Tibial nerve (tissue), 4 donors: ENCODE measurements at regions not wholly inside any gene's neighbourhood (a gene's known extent, or its start where the extent isn't known, plus 50 kb on each side); places are given as distances from the start of the nearest gene placed in this dataset.

Source experiments
- DNase-seq, 2 donors: peaks; one replicate each; pipeline ENCODE4 v3.0.0-alpha.2; 2019; ENCODE audit warnings: low spot score in 2 of 2
- H3K27ac ChIP-seq, 4 donors: fragments of 200-600 bp; sonication (generic) in 3 of 4; one replicate each; pipeline ENCODE4 v1.5.1; 2017 to 2019; ENCODE audit warnings: mild to moderate bottlenecking in 1 of 4
- H3K27me3 ChIP-seq, 2 donors: fragments of 200-600 bp; sonication (generic) in 1 of 2; one replicate each; pipeline versions ENCODE4 v1.5.1 to v1.6.0; 2017 to 2019
- H3K36me3 ChIP-seq, 3 donors: fragments of 200-600 bp; sonication (generic); one replicate each; pipeline ENCODE4 v1.5.1; 2018 to 2019
- H3K4me1 ChIP-seq, 4 donors: fragments of 200-600 bp; sonication (generic) in 3 of 4; one replicate each; pipeline ENCODE4 v1.5.1; 2017 to 2019
- H3K4me3 ChIP-seq, 4 donors: fragments of 200-600 bp; sonication (generic) in 3 of 4; one replicate each; pipeline ENCODE4 v1.5.1; 2017 to 2019; ENCODE audit warnings: mild to moderate bottlenecking in 1 of 4, moderate library complexity in 1 of 4
- H3K9me3 ChIP-seq, 4 donors: fragments of 200-600 bp; sonication (generic) in 3 of 4; one replicate each; pipeline ENCODE4 v1.5.1; 2017 to 2019
- CTCF ChIP-seq, 5 experiments: fragments of 200-600 bp in 3 of 5; fragments of 450-650 bp in 2 of 5; sonication (generic) in 3 of 5; IDR thresholded peaks; one replicate each; pipeline ENCODE4 v1.5.1; 2016 to 2019; ENCODE audit warnings: antibody characterized with exemption in 5 of 5, mild to moderate bottlenecking in 3 of 5, moderate library complexity in 2 of 5
- EP300 ChIP-seq, 2 donors: sonication (generic); formaldehyde crosslinking; IDR thresholded peaks; one replicate each; pipeline ENCODE4 v1.6.1; 2017; ENCODE audit warnings: antibody characterized with exemption in 2 of 2, mild to moderate bottlenecking in 1 of 2
- POLR2A ChIP-seq, 2 donors: fragments of 450-650 bp; IDR thresholded peaks; one replicate each; pipeline ENCODE4 v1.6.1; 2017; ENCODE audit warnings: antibody characterized with exemption in 2 of 2, mild to moderate bottlenecking in 2 of 2, moderate library complexity in 2 of 2
- WGBS, 2 donors: methylation state at CpG; one replicate each; pipeline ENCODE4 v1.1.5; 2018; 5-methylcytosine and 5-hydroxymethylcytosine counted together

DNA sequence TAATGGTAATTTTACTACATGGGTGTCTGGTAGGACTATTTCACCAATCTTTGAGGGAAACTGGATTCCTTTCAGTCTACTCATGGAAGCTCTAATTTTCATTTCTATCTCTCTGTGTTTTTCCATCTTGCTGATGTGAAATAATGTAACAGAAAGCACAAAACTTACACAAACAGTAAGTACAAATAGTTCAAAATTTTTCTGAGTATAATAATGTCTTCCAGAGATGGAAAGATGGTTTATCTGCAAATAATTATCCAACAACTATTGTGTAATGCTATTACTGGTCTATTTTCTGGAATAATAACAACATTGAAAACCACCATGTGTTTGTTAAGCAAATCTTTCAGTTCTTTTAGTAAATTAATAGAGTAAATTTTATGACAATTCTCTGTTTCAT, 565.8 kb upstream of the MGMT start:
- H3K4me3 ChIP-seq, result no peak overlapping the region
- TF ChIP-seq CTCF (IDR thresholded peaks at IDR 0.05) (no peak), EP300 (IDR thresholded peaks at IDR 0.05) (peak in 1 of 2 donors; percentile 17), POLR2A (IDR thresholded peaks at IDR 0.05) (no peak)
- H3K27me3 ChIP-seq, result no peaks in the 10 kb centered on the region
- H3K4me1 ChIP-seq, result peaks cover 0 to 29% (median under 1%) of the 10 kb centered on the region in 4 donors
- no peaks in the 10 kb centered on the region for H3K36me3 ChIP-seq
- DNase-seq, result no peak
- peaks cover 0 to 8% (median 0%) of the 10 kb centered on the region in 4 donors for H3K9me3 ChIP-seq
- H3K27ac ChIP-seq, result peak overlapping the region in 1 of 4 donors; percentile 33

DNA sequence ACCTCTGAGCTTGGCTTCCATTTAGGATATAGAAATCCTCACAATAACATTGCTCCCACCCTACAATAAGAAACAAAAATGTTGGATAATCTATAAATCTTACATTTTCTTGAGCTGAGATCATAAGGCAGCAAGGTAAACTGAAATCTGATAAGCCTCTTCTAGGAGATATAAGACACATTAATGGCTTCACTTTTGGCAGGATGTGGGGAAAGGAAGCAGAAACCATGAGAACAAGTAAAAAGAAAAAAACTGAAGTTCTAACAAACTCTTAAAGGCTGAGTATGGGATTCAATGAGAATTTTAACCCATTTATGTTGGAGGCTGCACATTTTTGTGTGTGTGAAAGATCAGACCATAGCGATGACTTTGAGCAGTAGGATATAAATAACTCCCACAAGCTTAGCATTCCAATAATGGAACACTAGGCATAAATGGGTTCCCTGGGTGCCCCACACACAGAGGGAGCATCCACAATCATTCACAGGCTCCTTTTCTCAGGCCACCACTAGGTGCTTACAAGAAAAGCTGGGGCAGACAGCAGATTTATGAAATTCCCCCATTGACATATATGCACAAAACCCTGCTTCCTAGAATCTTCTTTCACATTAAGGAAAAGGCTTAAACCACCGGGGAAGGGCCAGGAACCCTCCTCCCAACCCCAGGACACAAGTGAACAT, 564.9 kb upstream of the MGMT start:
- TF ChIP-seq EP300 (IDR thresholded peaks at IDR 0.05) (no peak), CTCF (IDR thresholded peaks at IDR 0.05) (no peak), POLR2A (IDR thresholded peaks at IDR 0.05) (no peak)
- Histone ChIP-seq H3K27ac (no peak overlapping the region), H3K27me3 (no peaks in the 10 kb centered on the region), H3K36me3 (no peaks in the 10 kb centered on the region), H3K9me3 (peaks cover 0 to 8% (median 0%) of the 10 kb centered on the region in 4 donors), H3K4me1 (peaks cover 0 to 23% (median 0%) of the 10 kb centered on the region in 4 donors), H3K4me3 (no peak overlapping the region)
- WGBS, 2 donors, result 71% methylated on average over 2 of the region's 2 CpGs
- DNase-seq, result no peak

- no peak overlapping the region for H3K4me3 ChIP-seq
- no peaks in the 10 kb centered on the region for H3K4me1 ChIP-seq
- no peak overlapping the region for H3K27ac ChIP-seq
- no peak for TF ChIP-seq POLR2A (IDR thresholded peaks at IDR 0.05)
- no peak for TF ChIP-seq CTCF (IDR thresholded peaks at IDR 0.05)
- no peak for TF ChIP-seq EP300 (IDR thresholded peaks at IDR 0.05)
- WGBS, 2 donors, result 77 to 84% methylated on average over 18 to 20 of the region's 20 CpGs
- H3K27me3 ChIP-seq, result no peaks in the 10 kb centered on the region
- peaks cover 0 to 8% (median 0%) of the 10 kb centered on the region in 4 donors for H3K9me3 ChIP-seq
- no peaks in the 10 kb centered on the region for H3K36me3 ChIP-seq
- DNase-seq, result no peak
Observed at GRCh38 chr10:128907155-128907941, 559.7 kb upstream of the MGMT start.

GRCh38 chr10:128908099-128908498, 558.9 kb upstream of the MGMT start:
- Histone ChIP-seq H3K4me1 (no peaks in the 10 kb centered on the region), H3K27me3 (no peaks in the 10 kb centered on the region), H3K36me3 (no peaks in the 10 kb centered on the region), H3K9me3 (peaks cover 0 to 4% (median 0%) of the 10 kb centered on the region in 4 donors), H3K4me3 (no peak overlapping the region), H3K27ac (no peak overlapping the region)
- TF ChIP-seq POLR2A (IDR thresholded peaks at IDR 0.05), result no peak
- 27 to 33% methylated on average over 6 of the region's 6 CpGs for whole genome bisulfite sequencing, 2 donors
- no peak for DNase-seq

GRCh38 chr10:128908499-128908898, 558.5 kb upstream of the MGMT start:
- H3K4me1 ChIP-seq, result no peaks in the 10 kb centered on the region
- no peaks in the 10 kb centered on the region for H3K27me3 ChIP-seq
- TF ChIP-seq EP300 (IDR thresholded peaks at IDR 0.05) (no peak), POLR2A (IDR thresholded peaks at IDR 0.05) (no peak), CTCF (IDR thresholded peaks at IDR 0.05) (no peak)
- no peak for DNase-seq
- 58 to 63% methylated on average over 4 of the region's 4 CpGs for WGBS, 2 donors
- H3K27ac ChIP-seq, result no peak overlapping the region
- H3K9me3 ChIP-seq, result no peaks in the 10 kb centered on the region
- no peak overlapping the region for H3K4me3 ChIP-seq
- no peaks in the 10 kb centered on the region for H3K36me3 ChIP-seq
